ENCODE measurements at regions not wholly inside any gene's neighbourhood (a gene's known extent, or its start where the extent isn't known, plus 50 kb on each side); places are given as distances from the start of the nearest gene placed in this dataset.

DNA sequence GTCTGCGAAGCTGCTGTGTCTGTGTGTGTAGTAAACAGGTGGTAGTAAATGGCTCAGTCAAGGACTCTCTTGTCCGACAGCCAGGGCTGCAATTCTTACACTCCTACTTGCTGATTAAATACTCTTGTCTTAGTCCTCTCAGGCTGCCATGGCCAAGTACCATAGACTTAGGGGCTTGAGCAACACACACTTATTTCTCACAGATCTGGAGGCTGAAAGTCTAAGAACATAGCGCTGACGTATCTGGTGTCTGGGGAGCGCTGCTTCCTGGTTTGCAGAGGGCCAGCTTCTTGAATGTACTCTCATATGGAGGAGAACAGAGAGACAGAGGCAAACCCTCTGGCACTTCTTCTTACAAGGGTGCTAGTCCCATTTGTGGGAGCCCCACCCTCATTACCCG is 411.0 kb downstream of the MED10 start:
- no peak overlapping the region for H3K27ac ChIP-seq
- TF ChIP-seq, protein P1, sequence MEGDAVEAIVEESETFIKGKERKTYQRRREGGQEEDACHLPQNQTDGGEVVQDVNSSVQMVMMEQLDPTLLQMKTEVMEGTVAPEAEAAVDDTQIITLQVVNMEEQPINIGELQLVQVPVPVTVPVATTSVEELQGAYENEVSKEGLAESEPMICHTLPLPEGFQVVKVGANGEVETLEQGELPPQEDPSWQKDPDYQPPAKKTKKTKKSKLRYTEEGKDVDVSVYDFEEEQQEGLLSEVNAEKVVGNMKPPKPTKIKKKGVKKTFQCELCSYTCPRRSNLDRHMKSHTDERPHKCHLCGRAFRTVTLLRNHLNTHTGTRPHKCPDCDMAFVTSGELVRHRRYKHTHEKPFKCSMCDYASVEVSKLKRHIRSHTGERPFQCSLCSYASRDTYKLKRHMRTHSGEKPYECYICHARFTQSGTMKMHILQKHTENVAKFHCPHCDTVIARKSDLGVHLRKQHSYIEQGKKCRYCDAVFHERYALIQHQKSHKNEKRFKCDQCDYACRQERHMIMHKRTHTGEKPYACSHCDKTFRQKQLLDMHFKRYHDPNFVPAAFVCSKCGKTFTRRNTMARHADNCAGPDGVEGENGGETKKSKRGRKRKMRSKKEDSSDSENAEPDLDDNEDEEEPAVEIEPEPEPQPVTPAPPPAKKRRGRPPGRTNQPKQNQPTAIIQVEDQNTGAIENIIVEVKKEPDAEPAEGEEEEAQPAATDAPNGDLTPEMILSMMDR (IDR thresholded peaks at IDR 0.05; ENCODE audit: low read depth, low read length, missing control alignments) = no peak
- no peaks in the 10 kb centered on the region for H3K36me3 ChIP-seq (replicated peaks)
- DNase-seq = no peak
- in situ Hi-C loops (cut with HindIII; ENCODE audit: low pct_ligation_motif_present, low sequenced_read_pairs) = no loop called here
- H3K4me3 ChIP-seq (ENCODE audit: low read depth, low read length) = no peak overlapping the region
- no peaks in the 10 kb centered on the region for H3K27me3 ChIP-seq (replicated peaks)

- Histone ChIP-seq H3K4me3 (ENCODE audit: low read depth, low read length) (no peak overlapping the region), H3K36me3 (replicated peaks) (no peaks in the 10 kb centered on the region), H3K27me3 (replicated peaks) (no peaks in the 10 kb centered on the region), H3K27ac (no peak overlapping the region)
- in situ Hi-C loops (cut with HindIII; ENCODE audit: low pct_ligation_motif_present, low sequenced_read_pairs) = no loop called here
- TF ChIP-seq, protein P1 (IDR thresholded peaks at IDR 0.05; ENCODE audit: low read depth, low read length, missing control alignments) = no peak
- DNase-seq = no peak
Measured at GRCh38 chr5:5965132-5965531, 413.2 kb downstream of the MED10 start.

GRCh38 chr5:5964347-5964746 is 414.0 kb downstream of the MED10 start:
- H3K27me3 ChIP-seq (replicated peaks) = no peaks in the 10 kb centered on the region
- H3K36me3 ChIP-seq (replicated peaks) = no peaks in the 10 kb centered on the region
- TF ChIP-seq, protein P1 (IDR thresholded peaks at IDR 0.05; ENCODE audit: low read depth, low read length, missing control alignments) = no peak
- no peak overlapping the region for H3K4me3 ChIP-seq (ENCODE audit: low read depth, low read length)
- no peak for DNase-seq
- in situ Hi-C loops (cut with HindIII; ENCODE audit: low pct_ligation_motif_present, low sequenced_read_pairs) = no loop called here
- H3K27ac ChIP-seq = no peak overlapping the region

DNA sequence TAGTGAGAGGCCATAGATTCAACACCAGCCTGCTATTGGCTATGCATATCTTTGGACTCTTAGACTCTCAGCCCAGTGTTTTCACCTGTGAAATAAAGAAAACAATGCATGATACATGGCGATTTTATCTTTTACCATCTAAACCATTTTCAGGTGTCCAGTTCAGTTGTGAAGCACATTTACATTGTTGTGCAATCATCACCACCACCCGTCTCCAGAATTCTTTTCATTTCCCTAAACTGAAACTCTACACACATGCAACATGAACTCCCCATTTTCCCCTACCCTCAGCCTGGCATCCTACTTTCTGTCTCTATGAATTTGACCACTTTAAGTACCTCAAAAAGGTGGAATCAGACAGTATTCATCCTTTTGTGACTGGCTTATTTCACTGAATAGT is 420.6 kb downstream of the MED10 start:
- in situ Hi-C loops (cut with HindIII; ENCODE audit: low pct_ligation_motif_present, low sequenced_read_pairs) = no loop called here
- H3K27me3 ChIP-seq (replicated peaks) = no peaks in the 10 kb centered on the region
- no peak for DNase-seq

DNA sequence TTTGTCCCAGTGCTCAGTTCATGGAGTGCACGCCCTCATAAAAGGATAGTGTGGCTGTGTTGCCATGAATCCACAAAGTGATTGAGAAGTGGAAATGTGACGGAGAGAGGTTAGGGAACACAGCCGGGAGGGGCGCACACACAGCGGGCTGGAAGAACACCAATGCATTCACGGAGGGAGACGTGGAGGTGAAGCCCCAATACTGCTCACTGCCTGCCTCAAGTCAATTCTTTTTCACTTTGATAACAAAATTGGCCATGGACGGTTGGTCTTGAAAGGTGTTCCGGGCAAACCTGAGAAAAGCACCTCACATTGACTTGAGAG is 424.1 kb downstream of the MED10 start:
- no peak for DNase-seq
- H3K27me3 ChIP-seq (replicated peaks) = no peaks in the 10 kb centered on the region
- TF ChIP-seq, protein P1 (IDR thresholded peaks at IDR 0.05; ENCODE audit: low read depth, low read length, missing control alignments) = no peak
- H3K4me3 ChIP-seq (ENCODE audit: low read depth, low read length) = no peak overlapping the region
- H3K36me3 ChIP-seq (replicated peaks) = no peaks in the 10 kb centered on the region
- in situ Hi-C loops (cut with HindIII; ENCODE audit: low pct_ligation_motif_present, low sequenced_read_pairs) = no loop called here
- H3K27ac ChIP-seq = no peak overlapping the region

More for the DNA sequence above, 420.6 kb downstream of the MED10 start:
- TF ChIP-seq, protein P1 (IDR thresholded peaks at IDR 0.05; ENCODE audit: low read depth, low read length, missing control alignments) = no peak
- no peak overlapping the region for H3K27ac ChIP-seq
- no peak overlapping the region for H3K4me3 ChIP-seq (ENCODE audit: low read depth, low read length)
- H3K36me3 ChIP-seq (replicated peaks) = no peaks in the 10 kb centered on the region

DNA sequence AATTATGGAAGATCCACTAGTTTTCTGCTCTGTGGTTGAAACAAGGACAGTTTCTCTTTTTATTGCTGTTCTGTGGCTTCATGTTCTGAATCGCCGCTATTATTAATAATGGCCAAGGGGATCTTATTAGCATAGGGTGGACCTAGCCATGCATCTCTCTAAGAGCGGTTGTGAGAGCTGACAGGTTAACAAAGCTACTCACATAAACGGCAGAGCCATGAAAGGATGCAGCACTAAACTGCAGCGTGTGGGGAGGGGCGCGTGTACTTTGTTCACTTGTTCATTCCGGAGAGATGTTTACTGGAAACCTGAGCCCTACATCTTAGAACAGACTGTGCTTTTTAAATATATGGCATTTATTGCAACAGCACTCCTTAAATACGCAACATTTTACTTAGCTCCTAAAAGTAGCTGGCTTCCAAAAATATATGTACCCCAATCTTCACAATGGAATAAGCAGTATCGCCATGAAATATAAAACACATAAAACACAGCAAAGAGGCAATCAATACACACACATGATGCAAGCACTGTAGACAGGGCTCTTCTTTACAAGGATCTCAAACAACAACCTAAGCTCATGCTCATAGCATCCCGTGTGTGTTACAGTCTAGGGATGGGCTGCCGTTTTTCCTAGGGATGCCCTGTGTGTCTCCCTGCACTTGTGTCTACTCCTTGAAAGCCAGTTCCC is 424.6 kb downstream of the MED10 start:
- H3K27me3 ChIP-seq (replicated peaks) = no peaks in the 10 kb centered on the region
- H3K27ac ChIP-seq = no peak overlapping the region
- no peak for DNase-seq
- no peak overlapping the region for H3K4me3 ChIP-seq (ENCODE audit: low read depth, low read length)
- in situ Hi-C loops (cut with HindIII; ENCODE audit: low pct_ligation_motif_present, low sequenced_read_pairs) = no loop called here
- no peaks in the 10 kb centered on the region for H3K36me3 ChIP-seq (replicated peaks)
- TF ChIP-seq, protein P1 (IDR thresholded peaks at IDR 0.05; ENCODE audit: low read depth, low read length, missing control alignments) = no peak
